ENCODE measurements at regions not wholly inside any gene's neighbourhood (a gene's known extent, or its start where the extent isn't known, plus 50 kb on each side); places are given as distances from the start of the nearest gene placed in this dataset.

DNA sequence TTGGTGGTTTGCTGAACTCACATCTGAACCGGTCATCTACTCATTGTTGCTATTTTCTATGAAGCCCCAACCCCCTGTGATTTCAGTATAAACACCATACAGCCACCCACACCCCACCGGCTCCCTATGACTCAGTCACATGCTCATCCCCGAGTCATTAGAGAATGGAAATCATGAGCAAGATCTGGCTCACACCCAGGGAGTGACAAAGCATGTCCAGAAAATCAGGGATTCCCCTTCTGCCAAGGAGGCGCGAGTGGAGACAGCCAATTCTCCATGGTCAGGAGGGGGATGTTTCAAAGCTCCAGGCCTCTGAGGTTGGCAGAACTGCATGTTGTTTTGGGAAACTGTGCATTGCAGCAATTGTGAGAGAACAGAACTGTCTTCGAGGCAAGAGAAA is 657.5 kb upstream of the TBX3 start:
- H3K27ac ChIP-seq, result peak overlapping the region in 3 of 4 donors; percentile 15 to 55 (median 20)
- peaks cover 0 to 7% (median 3%) of the 10 kb centered on the region in 4 donors for H3K4me1 ChIP-seq
- no peaks in the 10 kb centered on the region for H3K27me3 ChIP-seq
- H3K9me3 ChIP-seq, result peaks cover 0 to 5% (median 0%) of the 10 kb centered on the region in 4 donors
- TF ChIP-seq POLR2AphosphoS5 (IDR thresholded peaks at IDR 0.05), result peak; percentile 75 to 89
- TF ChIP-seq, protein P1, sequence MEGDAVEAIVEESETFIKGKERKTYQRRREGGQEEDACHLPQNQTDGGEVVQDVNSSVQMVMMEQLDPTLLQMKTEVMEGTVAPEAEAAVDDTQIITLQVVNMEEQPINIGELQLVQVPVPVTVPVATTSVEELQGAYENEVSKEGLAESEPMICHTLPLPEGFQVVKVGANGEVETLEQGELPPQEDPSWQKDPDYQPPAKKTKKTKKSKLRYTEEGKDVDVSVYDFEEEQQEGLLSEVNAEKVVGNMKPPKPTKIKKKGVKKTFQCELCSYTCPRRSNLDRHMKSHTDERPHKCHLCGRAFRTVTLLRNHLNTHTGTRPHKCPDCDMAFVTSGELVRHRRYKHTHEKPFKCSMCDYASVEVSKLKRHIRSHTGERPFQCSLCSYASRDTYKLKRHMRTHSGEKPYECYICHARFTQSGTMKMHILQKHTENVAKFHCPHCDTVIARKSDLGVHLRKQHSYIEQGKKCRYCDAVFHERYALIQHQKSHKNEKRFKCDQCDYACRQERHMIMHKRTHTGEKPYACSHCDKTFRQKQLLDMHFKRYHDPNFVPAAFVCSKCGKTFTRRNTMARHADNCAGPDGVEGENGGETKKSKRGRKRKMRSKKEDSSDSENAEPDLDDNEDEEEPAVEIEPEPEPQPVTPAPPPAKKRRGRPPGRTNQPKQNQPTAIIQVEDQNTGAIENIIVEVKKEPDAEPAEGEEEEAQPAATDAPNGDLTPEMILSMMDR (IDR thresholded peaks at IDR 0.05), result no peak
- TF ChIP-seq EP300 (IDR thresholded peaks at IDR 0.05), result peak in 2 of 4 donors; percentile 84 to 94
- ATAC-seq (ENCODE audit: low FRiP score in 2 of 2), result peak in 1 of 2 donors; percentile 88
- 39 to 62% methylated on average over 6 of the region's 6 CpGs for WGBS, 2 donors
- H3K4me3 ChIP-seq, result no peak overlapping the region
- peak in 1 of 2 donors; percentile 49 for DNase-seq
- H3K36me3 ChIP-seq, result no peaks in the 10 kb centered on the region

DNA sequence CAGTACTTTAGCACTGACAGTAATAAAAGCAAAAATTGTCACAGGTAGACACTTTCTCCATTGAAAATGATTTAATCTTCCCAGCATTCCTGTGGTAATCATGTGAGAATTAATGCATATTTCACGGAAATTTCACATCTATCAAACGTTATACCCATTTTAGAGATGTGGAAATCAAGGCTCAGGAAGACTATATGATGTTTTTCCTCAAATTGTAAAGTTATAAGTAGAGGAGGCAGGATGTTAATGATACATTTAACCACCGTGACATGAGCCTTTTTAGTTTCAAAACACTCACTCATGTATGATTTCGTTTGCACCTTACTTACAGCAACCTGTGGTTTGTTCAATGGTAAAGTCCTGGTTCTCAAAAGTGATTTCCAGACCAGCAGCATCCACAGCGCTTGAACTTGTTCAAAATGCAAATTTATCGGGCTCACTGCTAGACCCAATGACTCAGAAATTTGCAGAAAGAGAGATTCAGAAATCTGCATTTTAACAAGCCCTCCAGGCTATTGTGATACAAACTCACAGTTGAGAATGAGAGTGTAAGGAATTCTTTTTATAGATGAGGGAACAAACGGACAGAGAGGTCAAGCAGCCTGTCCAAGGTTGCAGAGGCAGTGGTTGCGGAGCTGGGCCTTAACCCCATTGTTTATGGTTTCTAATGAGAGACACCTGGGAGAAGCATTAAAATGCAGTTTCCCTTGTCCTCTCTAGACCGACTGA is 654.8 kb upstream of the TBX3 start:
- no peaks in the 10 kb centered on the region for H3K36me3 ChIP-seq
- H3K4me1 ChIP-seq, result peaks cover 0 to 7% (median 3%) of the 10 kb centered on the region in 4 donors
- 82 to 85% methylated on average over 9 of the region's 9 CpGs for WGBS, 2 donors
- DNase-seq, result no peak
- ATAC-seq (ENCODE audit: low FRiP score in 2 of 2), result no peak
- H3K27ac ChIP-seq, result peak overlapping the region in 1 of 4 donors; percentile 44
- H3K9me3 ChIP-seq, result peaks cover 0 to 5% (median 0%) of the 10 kb centered on the region in 4 donors
- no peaks in the 10 kb centered on the region for H3K27me3 ChIP-seq
- H3K4me3 ChIP-seq, result no peak overlapping the region
- TF ChIP-seq, protein P1 (IDR thresholded peaks at IDR 0.05), result no peak
- TF ChIP-seq POLR2AphosphoS5 (IDR thresholded peaks at IDR 0.05) (no peak), POLR2A (IDR thresholded peaks at IDR 0.05) (no peak), EP300 (IDR thresholded peaks at IDR 0.05) (no peak)

DNA sequence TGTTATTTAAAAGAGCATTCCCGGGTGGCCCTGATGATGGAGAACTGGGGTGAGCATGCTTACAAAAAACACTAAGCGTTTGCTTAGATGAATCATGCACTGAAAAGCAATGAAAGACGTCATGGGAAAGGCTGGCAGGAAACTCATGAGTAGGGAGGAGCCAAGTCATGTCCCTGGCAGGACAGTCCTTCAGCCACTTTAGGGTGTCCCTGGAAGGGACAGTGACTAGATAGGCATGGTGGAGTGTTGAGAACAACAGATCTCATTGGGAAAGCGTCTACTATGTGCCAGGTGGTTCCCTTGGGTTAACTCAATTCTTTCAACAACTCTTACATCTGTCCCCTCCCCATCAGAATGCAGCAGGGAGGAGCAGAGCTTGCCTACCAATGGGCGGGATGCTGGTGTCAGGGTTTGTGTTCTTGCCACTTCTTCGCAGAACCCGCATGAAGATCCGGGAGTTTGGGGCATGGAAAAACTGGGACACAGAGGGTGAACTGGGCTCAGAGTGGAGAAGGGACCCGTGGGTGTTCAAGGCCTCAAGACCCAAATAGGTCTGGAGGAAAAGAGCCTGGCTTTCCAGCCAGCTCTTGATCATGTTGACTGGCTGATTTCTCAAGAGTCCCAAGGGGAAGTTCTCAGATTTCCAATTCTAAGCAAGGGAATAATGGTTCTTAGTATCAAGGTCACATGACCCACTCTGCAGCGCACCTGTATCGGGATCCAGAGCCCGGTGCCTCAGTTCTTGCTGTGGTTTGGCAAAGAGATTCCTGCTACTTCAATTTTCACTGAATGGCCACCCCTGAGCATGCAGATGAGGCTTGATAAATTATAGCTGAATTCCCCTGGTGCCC is 653.9 kb upstream of the TBX3 start:
- Histone ChIP-seq H3K4me1 (peaks cover 0 to 7% (median 3%) of the 10 kb centered on the region in 4 donors), H3K4me3 (no peak overlapping the region), H3K27me3 (no peaks in the 10 kb centered on the region), H3K27ac (peak overlapping the region in 2 of 4 donors; percentile 14 to 44), H3K9me3 (peaks cover 0 to 5% (median 0%) of the 10 kb centered on the region in 4 donors), H3K36me3 (no peaks in the 10 kb centered on the region)
- peak; percentile 45 to 79 for ATAC-seq (ENCODE audit: low FRiP score in 2 of 2)
- DNase-seq, result no peak
- TF ChIP-seq, protein P1 (IDR thresholded peaks at IDR 0.05), result no peak
- peak in 2 of 4 donors; percentile 53 to 80 for TF ChIP-seq EP300 (IDR thresholded peaks at IDR 0.05)
- no peak for TF ChIP-seq POLR2A (IDR thresholded peaks at IDR 0.05)
- peak; percentile 25 to 78 for TF ChIP-seq POLR2AphosphoS5 (IDR thresholded peaks at IDR 0.05)
- WGBS, 2 donors, result 67% methylated on average over 12 of the region's 12 CpGs

DNA sequence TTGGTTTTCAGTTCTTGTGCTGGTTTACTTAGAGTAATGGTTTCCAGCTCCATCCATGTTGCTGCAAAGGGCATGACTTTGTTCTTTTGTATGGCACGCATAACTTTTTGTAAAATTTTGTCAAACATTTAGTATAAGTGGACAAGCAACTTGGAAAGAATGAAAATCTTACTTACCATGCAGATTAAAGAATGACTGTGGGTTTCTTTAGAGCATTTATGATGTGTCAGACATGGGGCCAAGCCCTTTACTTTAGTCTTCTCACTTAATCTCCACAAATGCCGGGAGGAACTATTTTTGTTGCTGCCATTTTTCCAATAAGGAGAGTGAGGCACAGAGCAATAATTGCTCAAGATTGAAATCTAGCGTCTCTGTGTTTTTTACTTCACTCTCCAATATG is 652.5 kb upstream of the TBX3 start:
- Histone ChIP-seq H3K4me1 (peaks cover 0 to 3% (median 3%) of the 10 kb centered on the region in 4 donors), H3K27me3 (no peaks in the 10 kb centered on the region), H3K9me3 (no peaks in the 10 kb centered on the region), H3K27ac (no peak overlapping the region), H3K4me3 (no peak overlapping the region), H3K36me3 (no peaks in the 10 kb centered on the region)
- TF ChIP-seq, protein P1 (IDR thresholded peaks at IDR 0.05), result no peak
- no peak for TF ChIP-seq EP300 (IDR thresholded peaks at IDR 0.05)
- no peak for TF ChIP-seq POLR2AphosphoS5 (IDR thresholded peaks at IDR 0.05)
- TF ChIP-seq POLR2A (IDR thresholded peaks at IDR 0.05), result no peak
- DNase-seq (no peak), ATAC-seq (ENCODE audit: low FRiP score in 2 of 2) (no peak)
- WGBS, 2 donors, result 86 to 91% methylated on average over 3 of the region's 3 CpGs

Measured in upper lobe of left lung (tissue), 6 donors.